ENCODE measurements at regions not wholly inside any gene's neighbourhood (a gene's known extent, or its start where the extent isn't known, plus 50 kb on each side); places are given as distances from the start of the nearest gene placed in this dataset.
"Not testable (repeated sequence)": the region's sequence is repeated elsewhere in the genome, so short reads cannot be mapped to it uniquely, and the experiment has no call there.

DNA sequence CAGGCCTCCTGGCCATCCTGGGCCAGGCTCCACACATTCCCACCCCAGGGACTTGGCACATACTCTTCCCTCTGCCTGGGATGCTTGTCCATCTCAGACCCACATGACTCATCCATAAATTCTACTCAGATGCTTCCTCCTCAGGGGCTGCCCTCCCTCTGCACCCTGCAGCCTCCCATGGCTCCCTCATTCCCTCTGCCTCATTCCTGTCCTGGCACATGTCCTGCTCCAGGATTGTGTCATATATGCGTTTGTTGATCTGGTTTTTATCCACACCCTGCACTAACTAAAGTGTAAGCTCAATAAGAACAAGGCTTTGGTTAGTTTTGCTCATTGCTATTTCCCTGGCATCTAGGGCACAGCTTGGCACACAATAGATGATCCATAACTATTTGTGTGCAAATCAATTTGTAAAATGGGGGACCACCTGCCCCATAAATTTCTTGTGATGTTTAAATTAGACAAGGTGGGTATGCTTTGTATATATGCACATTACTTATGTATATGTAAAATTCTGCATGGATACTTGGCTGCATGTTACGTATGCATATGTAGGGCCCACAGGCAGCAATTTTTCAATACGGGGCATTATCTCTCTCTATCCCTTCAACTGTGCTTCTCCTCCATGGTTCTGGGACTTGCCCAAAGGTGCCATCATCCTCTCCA, 191.4 kb downstream of the PTPRU start:
- no peak for DNase-seq

DNA sequence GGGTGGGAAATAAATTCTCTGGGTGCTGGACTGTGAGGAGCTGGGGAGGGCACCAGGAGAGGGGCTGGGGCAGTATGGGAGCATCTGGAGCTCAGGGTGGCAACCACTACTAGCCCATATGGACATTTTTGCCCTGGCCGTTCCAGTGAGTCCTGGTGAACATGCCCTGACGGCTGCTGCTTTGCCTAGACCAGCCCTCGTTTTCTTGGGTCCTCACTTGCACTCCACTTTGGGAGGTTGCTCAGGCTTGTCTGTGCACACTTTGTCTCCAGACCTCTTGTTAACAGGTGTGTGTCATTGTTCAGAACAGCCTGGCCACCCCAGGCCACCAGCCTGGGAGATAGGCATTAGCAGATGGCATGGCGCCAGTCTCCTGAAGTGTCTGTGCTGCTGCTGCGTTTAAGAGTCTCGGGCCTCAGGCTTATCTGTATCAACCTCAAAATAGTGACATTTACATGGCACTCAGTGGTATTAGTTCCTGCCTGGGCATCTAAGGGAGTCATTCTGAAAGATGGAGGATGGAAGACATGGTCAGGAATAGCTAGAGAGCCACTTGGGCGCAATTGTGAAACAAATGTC, 190.5 kb downstream of the PTPRU start:
- DNase-seq, result no peak

DNA sequence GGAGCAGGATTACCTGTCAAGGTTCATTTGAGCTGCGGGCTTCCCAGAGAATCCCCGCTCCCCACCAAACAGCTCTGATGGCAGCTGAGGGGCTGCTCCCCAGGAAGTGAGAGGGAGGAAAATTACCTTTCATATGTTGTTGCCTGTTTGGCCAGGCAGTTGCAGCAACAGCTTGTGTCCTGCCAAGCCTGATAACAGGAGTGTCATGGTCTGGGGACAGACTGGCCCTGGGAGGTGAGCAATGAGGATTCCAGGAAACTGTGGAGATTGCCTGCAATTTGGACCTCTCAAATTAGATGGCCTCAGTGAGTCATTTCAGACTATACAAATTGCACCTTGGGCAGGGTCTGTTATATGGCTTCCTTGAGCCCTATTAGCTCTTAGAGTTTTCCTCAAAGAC, 189.3 kb downstream of the PTPRU start:
- DNase-seq, result no peak

GRCh38 chr1:29424266-29424665, 187.9 kb downstream of the PTPRU start:
- no peak for DNase-seq

GRCh38 chr1:29420202-29420601, 183.9 kb downstream of the PTPRU start:
- DNase-seq, result no peak

GRCh38 chr1:29417971-29418370, 181.6 kb downstream of the PTPRU start:
- DNase-seq, result no peak

DNA sequence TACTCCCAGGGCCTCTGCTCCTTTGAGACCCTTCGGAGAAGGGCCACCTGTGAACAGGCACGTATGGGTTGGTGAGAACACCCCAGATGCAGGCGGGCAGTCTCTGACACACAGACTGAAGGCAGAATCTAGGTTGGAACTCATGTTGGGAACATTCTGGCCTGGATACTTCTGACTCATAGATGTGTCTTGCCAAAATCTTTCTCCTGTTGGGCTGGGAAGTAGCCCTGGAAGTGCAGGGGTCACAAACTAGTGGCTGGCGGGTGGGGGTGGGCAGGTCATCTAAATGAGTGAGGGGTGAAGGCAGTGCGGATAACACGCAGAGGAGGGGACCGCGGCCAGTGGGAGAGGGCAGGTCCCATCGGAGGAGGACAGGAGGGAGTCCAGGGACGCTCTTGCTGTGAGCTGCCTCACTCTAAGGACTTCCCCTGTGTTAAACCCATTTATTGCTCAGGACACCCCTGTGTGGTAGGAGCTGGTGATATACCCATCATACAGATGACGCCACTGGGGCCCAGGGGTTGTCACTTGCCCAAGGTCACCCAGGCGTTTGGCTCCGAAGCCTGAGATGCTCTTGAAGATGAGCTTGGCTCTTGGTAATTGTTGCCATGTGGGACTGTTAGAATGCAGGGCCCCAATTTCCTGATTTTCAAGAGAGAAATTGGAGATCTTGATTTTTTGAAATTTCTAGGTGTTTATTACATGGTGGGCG, 181.0 kb downstream of the PTPRU start:
- no peak for DNase-seq

GRCh38 chr1:29416267-29417146, 180.2 kb downstream of the PTPRU start:
- no peak for DNase-seq

- DNase-seq, result no peak
Measured at GRCh38 chr1:29415861-29416260, 179.5 kb downstream of the PTPRU start.

DNA sequence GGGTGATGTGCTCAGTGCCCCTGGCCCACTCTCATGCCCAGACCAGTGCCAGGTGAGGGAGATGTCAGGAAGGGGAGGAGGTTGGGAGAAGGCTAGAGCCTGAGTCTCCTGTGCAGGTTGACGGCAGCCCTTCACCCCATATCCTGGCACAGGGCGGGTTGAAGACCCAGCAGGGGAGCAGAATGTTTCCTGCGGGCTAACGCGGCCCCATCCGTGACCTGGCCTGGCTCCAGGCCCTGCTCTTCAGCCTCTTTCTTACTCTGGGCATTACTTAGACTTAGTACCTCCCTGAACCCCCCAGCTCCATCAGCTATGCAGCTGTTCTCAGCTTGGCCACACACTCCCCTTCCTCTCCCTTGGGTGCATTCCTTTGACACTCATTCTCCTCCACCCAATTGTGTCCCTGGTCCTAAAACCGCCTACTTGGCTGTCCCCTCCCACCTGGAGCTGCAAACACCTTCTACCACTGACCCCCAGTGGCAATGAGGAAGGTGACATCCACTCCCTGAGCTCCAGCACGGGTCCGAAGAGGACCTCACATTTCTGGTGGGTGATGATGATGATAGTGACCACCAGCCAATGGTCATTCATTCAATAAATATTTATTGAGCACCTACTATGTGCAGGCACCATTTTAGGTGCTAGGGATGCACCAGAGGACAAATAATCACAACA, 179.0 kb downstream of the PTPRU start:
- no peak for DNase-seq

GRCh38 chr1:29414086-29414485, 177.8 kb downstream of the PTPRU start:
- DNase-seq, result no peak

- no peak for DNase-seq
Measured at GRCh38 chr1:29413661-29414060, 177.3 kb downstream of the PTPRU start.

GRCh38 chr1:29412591-29412990, 176.3 kb downstream of the PTPRU start:
- no peak for DNase-seq

DNA sequence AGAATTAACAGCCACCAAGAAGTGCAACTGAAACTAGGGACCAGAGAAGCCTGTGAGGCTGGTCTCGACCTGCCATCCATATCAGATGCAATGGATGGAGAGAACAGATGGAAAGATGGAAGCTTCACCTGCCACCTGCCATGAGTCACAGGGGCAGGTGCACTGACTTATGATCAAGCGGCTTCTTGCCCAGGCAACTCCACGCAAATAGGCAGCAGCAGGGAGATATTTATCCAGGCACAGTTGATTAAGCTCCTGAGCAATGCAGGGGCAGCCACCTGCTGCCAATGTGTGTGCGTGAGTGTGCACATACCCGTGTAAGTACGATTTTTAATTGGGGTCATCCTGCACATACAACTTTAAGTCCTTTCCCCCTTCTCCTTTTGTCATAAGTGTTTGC, 174.2 kb downstream of the PTPRU start:
- no peak for DNase-seq

GRCh38 chr1:29409616-29410015, 173.3 kb downstream of the PTPRU start:
- no peak for DNase-seq

- no peak for DNase-seq
Measured at GRCh38 chr1:29408831-29409605, 172.7 kb downstream of the PTPRU start.

GRCh38 chr1:29406814-29407213, 170.5 kb downstream of the PTPRU start:
- DNase-seq, result no peak

DNA sequence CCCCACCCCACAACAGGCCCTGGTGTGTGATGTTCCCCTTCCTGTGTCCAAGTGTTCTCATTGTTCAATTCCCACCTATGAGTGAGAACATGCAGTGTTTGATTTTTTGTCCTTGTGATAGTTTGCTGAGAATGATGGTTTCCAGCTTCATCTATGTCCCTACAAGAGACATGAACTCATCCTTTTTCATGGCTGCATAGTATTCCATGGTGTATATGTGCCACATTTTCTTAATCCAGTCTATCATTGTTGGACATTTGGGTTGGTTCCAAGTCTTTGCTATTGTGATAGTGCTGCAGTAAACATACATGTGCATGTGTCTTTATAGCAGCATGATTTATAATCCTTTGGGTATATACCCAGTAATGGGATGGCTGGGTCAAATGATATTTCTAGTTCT, 163.9 kb downstream of the PTPRU start:
- not testable (repeated sequence) for DNase-seq

DNA sequence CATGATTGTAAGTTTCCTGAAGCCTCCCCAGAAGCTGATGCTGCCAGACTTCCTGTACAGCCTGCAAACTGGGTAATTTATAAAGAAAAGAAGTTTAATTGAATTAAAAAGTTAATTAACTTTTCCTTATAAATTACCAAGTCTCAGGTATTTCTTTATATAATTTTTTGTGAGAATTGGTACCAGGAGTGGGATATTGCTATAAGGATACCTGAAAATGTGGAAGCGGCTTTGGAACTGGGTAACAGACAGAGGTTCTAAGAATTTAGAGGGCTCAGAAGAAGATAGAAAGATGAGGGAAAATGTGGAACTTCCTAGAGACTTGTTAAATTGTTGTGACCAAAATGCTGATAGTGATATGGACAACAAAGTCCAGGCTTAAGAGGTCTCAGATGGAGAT, 163.1 kb downstream of the PTPRU start:
- no peak for DNase-seq

DNA sequence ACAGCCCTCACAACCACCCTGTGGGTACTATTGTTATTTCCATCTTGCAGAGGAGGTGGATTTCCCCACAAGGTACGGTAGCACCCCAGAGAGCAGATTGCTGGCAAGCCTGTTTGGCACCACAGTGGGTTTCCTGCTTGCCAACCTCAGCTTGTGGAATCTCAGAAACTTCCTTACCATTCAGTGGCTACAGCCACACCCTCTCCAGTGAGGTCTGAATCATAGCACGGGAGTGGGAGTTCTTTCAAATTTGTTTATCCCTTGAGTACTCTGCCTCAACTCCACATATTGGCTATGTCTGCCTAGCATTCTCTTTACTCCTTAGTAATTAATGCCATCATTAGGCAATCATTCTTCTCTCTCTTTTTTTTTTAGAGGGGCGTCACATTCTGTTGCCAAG, 162.1 kb downstream of the PTPRU start:
- DNase-seq, result no peak

GRCh38 chr1:29397981-29398380, 161.7 kb downstream of the PTPRU start:
- DNase-seq, result no peak

DNA sequence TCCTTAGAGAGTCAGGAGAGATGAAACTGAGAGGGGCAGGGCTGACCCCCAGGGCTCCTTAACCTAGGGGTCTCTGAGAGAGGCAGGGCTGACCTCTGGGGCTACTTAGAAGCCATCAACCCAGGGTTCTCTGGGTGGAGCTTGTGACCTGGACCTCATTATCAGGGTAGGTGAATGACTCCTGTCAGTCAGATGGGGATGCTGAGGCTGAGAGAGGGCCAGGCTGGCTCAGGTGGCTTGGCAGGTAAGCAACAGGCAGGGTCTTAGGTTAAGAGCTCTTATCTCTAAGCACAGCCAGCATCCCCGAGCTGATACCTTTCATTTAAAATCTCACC, 160.9 kb downstream of the PTPRU start:
- no peak for DNase-seq
